Prostate gland (tissue), 2 donors: ENCODE measurements at regions not wholly inside any gene's neighbourhood (a gene's known extent, or its start where the extent isn't known, plus 50 kb on each side); places are given as distances from the start of the nearest gene placed in this dataset.

Experiments
- CTCF ChIP-seq, 4 experiments: fragments of 200-600 bp in 2 of 4; fragments of 450-650 bp in 2 of 4; sonication (generic) in 2 of 4; IDR thresholded peaks; 1 replicate in 3 of 4; 2 replicates in 1 of 4; pipeline ENCODE4 v1.5.1; 2016 to 2019; ENCODE audit warnings: antibody characterized with exemption in 4 of 4, mild to moderate bottlenecking in 2 of 4, moderate library complexity in 2 of 4
- POLR2AphosphoS5 ChIP-seq: sonication (generic); formaldehyde crosslinking; IDR thresholded peaks from one replicate; pipeline ENCODE4 v1.6.1; 2017; ENCODE audit warnings: antibody characterized with exemption

- no peak for TF ChIP-seq POLR2AphosphoS5
- no peak for TF ChIP-seq CTCF (IDR thresholded peaks at IDR 0.05)
Measured at GRCh38 chr12:29945904-29946303, 162.2 kb upstream of the TMTC1 start.
